ENCODE measurements at regions not wholly inside any gene's neighbourhood (a gene's known extent, or its start where the extent isn't known, plus 50 kb on each side); places are given as distances from the start of the nearest gene placed in this dataset.

- no peak for FAIRE-seq
- DNase-seq (ENCODE audit: insufficient read length) = no peak
- no peak for TF ChIP-seq POLR2AphosphoS5 (IDR thresholded peaks at IDR 0.05; ENCODE audit: low read depth, low read length)
- TF ChIP-seq TAF1 (IDR thresholded peaks at IDR 0.05; ENCODE audit: borderline replicate concordance, low read depth, low read length) = no peak
- no peak for TF ChIP-seq POLR2A (IDR thresholded peaks at IDR 0.05; ENCODE audit: low read depth, low read length)
These were observed 60.2 kb downstream of the TFAP2C start for GRCh38 chr20:56689318-56689717.

GRCh38 chr20:56689852-56690485 lies 60.9 kb downstream of the TFAP2C start:
- TF ChIP-seq POLR2A (IDR thresholded peaks at IDR 0.05; ENCODE audit: low read depth, low read length) (no peak), POLR2AphosphoS5 (IDR thresholded peaks at IDR 0.05; ENCODE audit: low read depth, low read length) (no peak), TAF1 (IDR thresholded peaks at IDR 0.05; ENCODE audit: borderline replicate concordance, low read depth, low read length) (no peak)
- FAIRE-seq = no peak
- no peak for DNase-seq (ENCODE audit: insufficient read length)

GRCh38 chr20:56690531-56691175 lies 61.5 kb downstream of the TFAP2C start:
- no peak for FAIRE-seq
- no peak for DNase-seq (ENCODE audit: insufficient read length)
- TF ChIP-seq POLR2AphosphoS5 (IDR thresholded peaks at IDR 0.05; ENCODE audit: low read depth, low read length) (no peak), POLR2A (IDR thresholded peaks at IDR 0.05; ENCODE audit: low read depth, low read length) (no peak), TAF1 (IDR thresholded peaks at IDR 0.05; ENCODE audit: borderline replicate concordance, low read depth, low read length) (no peak)

- no peak for DNase-seq (ENCODE audit: insufficient read length)
- TF ChIP-seq POLR2AphosphoS5 (IDR thresholded peaks at IDR 0.05; ENCODE audit: low read depth, low read length) (no peak), TAF1 (IDR thresholded peaks at IDR 0.05; ENCODE audit: borderline replicate concordance, low read depth, low read length) (no peak), POLR2A (IDR thresholded peaks at IDR 0.05; ENCODE audit: low read depth, low read length) (no peak)
- no peak for FAIRE-seq
These were observed 62.4 kb downstream of the TFAP2C start for GRCh38 chr20:56691325-56691998.

- TF ChIP-seq TAF1 (IDR thresholded peaks at IDR 0.05; ENCODE audit: borderline replicate concordance, low read depth, low read length) = no peak
- no peak for TF ChIP-seq POLR2AphosphoS5 (IDR thresholded peaks at IDR 0.05; ENCODE audit: low read depth, low read length)
- no peak for TF ChIP-seq POLR2A (IDR thresholded peaks at IDR 0.05; ENCODE audit: low read depth, low read length)
- FAIRE-seq (no peak), DNase-seq (ENCODE audit: insufficient read length) (no peak)
These were observed 64.1 kb downstream of the TFAP2C start for GRCh38 chr20:56693217-56693616.

GRCh38 chr20:56697476-56697875 lies 68.4 kb downstream of the TFAP2C start:
- no peak for FAIRE-seq
- TF ChIP-seq POLR2A (IDR thresholded peaks at IDR 0.05; ENCODE audit: low read depth, low read length) (no peak), POLR2AphosphoS5 (IDR thresholded peaks at IDR 0.05; ENCODE audit: low read depth, low read length) (no peak), TAF1 (IDR thresholded peaks at IDR 0.05; ENCODE audit: borderline replicate concordance, low read depth, low read length) (no peak)
- DNase-seq (ENCODE audit: insufficient read length) = no peak

GRCh38 chr20:56698297-56698696 lies 69.2 kb downstream of the TFAP2C start:
- no peak for TF ChIP-seq POLR2AphosphoS5 (IDR thresholded peaks at IDR 0.05; ENCODE audit: low read depth, low read length)
- no peak for TF ChIP-seq POLR2A (IDR thresholded peaks at IDR 0.05; ENCODE audit: low read depth, low read length)
- TF ChIP-seq TAF1 (IDR thresholded peaks at IDR 0.05; ENCODE audit: borderline replicate concordance, low read depth, low read length) = no peak
- DNase-seq (ENCODE audit: insufficient read length) (no peak), FAIRE-seq (no peak)

GRCh38 chr20:56698749-56699148 lies 69.6 kb downstream of the TFAP2C start:
- DNase-seq (ENCODE audit: insufficient read length) = no peak
- FAIRE-seq = no peak
- TF ChIP-seq POLR2A (IDR thresholded peaks at IDR 0.05; ENCODE audit: low read depth, low read length) (no peak), POLR2AphosphoS5 (IDR thresholded peaks at IDR 0.05; ENCODE audit: low read depth, low read length) (no peak), TAF1 (IDR thresholded peaks at IDR 0.05; ENCODE audit: borderline replicate concordance, low read depth, low read length) (no peak)

GRCh38 chr20:56702931-56703840 lies 74.1 kb downstream of the TFAP2C start:
- DNase-seq (ENCODE audit: insufficient read length) = no peak
- TF ChIP-seq POLR2AphosphoS5 (IDR thresholded peaks at IDR 0.05; ENCODE audit: low read depth, low read length) = no peak
- TF ChIP-seq TAF1 (IDR thresholded peaks at IDR 0.05; ENCODE audit: borderline replicate concordance, low read depth, low read length) = no peak
- no peak for TF ChIP-seq POLR2A (IDR thresholded peaks at IDR 0.05; ENCODE audit: low read depth, low read length)
- FAIRE-seq = no peak

- FAIRE-seq (no peak), DNase-seq (ENCODE audit: insufficient read length) (no peak)
- TF ChIP-seq POLR2AphosphoS5 (IDR thresholded peaks at IDR 0.05; ENCODE audit: low read depth, low read length) (no peak), TAF1 (IDR thresholded peaks at IDR 0.05; ENCODE audit: borderline replicate concordance, low read depth, low read length) (no peak), POLR2A (IDR thresholded peaks at IDR 0.05; ENCODE audit: low read depth, low read length) (no peak)
These were observed 77.8 kb downstream of the TFAP2C start for GRCh38 chr20:56706867-56707360.

GRCh38 chr20:56708991-56709390 lies 79.9 kb downstream of the TFAP2C start:
- FAIRE-seq = no peak
- no peak for DNase-seq (ENCODE audit: insufficient read length)
- no peak for TF ChIP-seq POLR2A (IDR thresholded peaks at IDR 0.05; ENCODE audit: low read depth, low read length)
- TF ChIP-seq TAF1 (IDR thresholded peaks at IDR 0.05; ENCODE audit: borderline replicate concordance, low read depth, low read length) = no peak
- no peak for TF ChIP-seq POLR2AphosphoS5 (IDR thresholded peaks at IDR 0.05; ENCODE audit: low read depth, low read length)
